Endothelial cell of umbilical vein (primary cell): ENCODE measurements at regions not wholly inside any gene's neighbourhood (a gene's known extent, or its start where the extent isn't known, plus 50 kb on each side); places are given as distances from the start of the nearest gene placed in this dataset.

Experiments used
- BruUV-seq: library from RNA; stranded (reverse); fragments of 400-500 nt; replicated peaks from 2 replicates; lab custom pipeline; 2021; lab: Mats Ljungman, UMichigan
- CTCF ChIA-PET: fragments of 300-600, 350-600 bp; sonication (Branson Sonifier 250); formaldehyde crosslinking; loops from one replicate; lab custom pipeline; 2021; ENCODE audit warnings: antibody characterized with exemption, inconsistent platforms; lab: Charles Lee
- POLR2A ChIA-PET: fragments of 300-600, 350-600 bp; sonication (Branson Sonifier 250); formaldehyde crosslinking; loops from one replicate; lab custom pipeline; 2021; ENCODE audit warnings: antibody characterized with exemption, inconsistent platforms; lab: Charles Lee
- DNase-seq: peaks from one replicate; pipeline ENCODE4 v3.0.0-alpha.2; 2011; ENCODE audit warnings: low read depth, low spot score
- FAIRE-seq: peaks from 2 replicates; lab custom pipeline; 2011; peaks lifted over from hg19 to GRCh38; lab: Jason Lieb, UNC
- H2AFZ ChIP-seq: 2 replicates; pipeline ENCODE4 v1.6.0; 2012; ENCODE audit warnings: low read depth, low read length, control low read depth, inconsistent platforms
- H3K27ac ChIP-seq: 2 replicates; pipeline ENCODE4 v1.5.1; 2011; ENCODE audit warnings: low read depth, mild to moderate bottlenecking, control low read depth, low read length, moderate library complexity; ENCODE audit not compliant: insufficient read depth
- H3K27me3 ChIP-seq, 2 experiments: 2 replicates each; pipeline versions ENCODE4 v1.6.0 to v1.6.1; 2011; ENCODE audit warnings: low read length in 2 of 2, mixed read lengths in 1 of 2; ENCODE audit not compliant: control insufficient read depth in 2 of 2, insufficient read depth in 2 of 2
- H3K36me3 ChIP-seq, 2 experiments: 2 replicates in 1 of 2; 3 replicates in 1 of 2; pipeline ENCODE4 v1.5.1; 2011; ENCODE audit warnings: low read length in 2 of 2, mild to moderate bottlenecking in 1 of 2, moderate library complexity in 1 of 2; ENCODE audit not compliant: control insufficient read depth in 2 of 2, insufficient read depth in 2 of 2; ENCODE audit errors: extremely low read depth in 1 of 2
- H3K4me1 ChIP-seq: 3 replicates; pipeline ENCODE4 v1.5.1; 2011; ENCODE audit warnings: mild to moderate bottlenecking, low read length; ENCODE audit not compliant: control insufficient read depth, insufficient read depth; ENCODE audit errors: extremely low read depth
- H3K4me2 ChIP-seq: 2 replicates; pipeline ENCODE4 v1.6.1; 2011; ENCODE audit warnings: low read length, control low read depth, mixed read lengths; ENCODE audit not compliant: insufficient read depth
- H3K4me3 ChIP-seq, 3 experiments: fragments of 200-600 bp in 1 of 3; sonication (generic), shearing (Covaris generic) in 1 of 3; replicated peaks in 1 of 3; 2 replicates each; pipeline ENCODE4 v1.5.1; 2011 to 2016; ENCODE audit warnings: control low read depth in 3 of 3, low read length in 3 of 3, mild to moderate bottlenecking in 2 of 3, inconsistent platforms in 1 of 3, low read depth in 1 of 3, moderate library complexity in 1 of 3; ENCODE audit not compliant: insufficient read depth in 1 of 3
- H3K79me2 ChIP-seq: 2 replicates; pipeline ENCODE4 v1.6.0; 2012; ENCODE audit warnings: low read length, inconsistent platforms; ENCODE audit not compliant: control insufficient read depth, insufficient read depth
- H3K9ac ChIP-seq: replicated peaks from 2 replicates; pipeline ENCODE3; 2011; ENCODE audit warnings: low read length, control low read depth; ENCODE audit not compliant: insufficient read depth; ENCODE audit errors: extremely low read depth
- H3K9me1 ChIP-seq: replicated peaks from 3 replicates; pipeline ENCODE4 v1.6.0; 2011; ENCODE audit warnings: mild to moderate bottlenecking, low read length; ENCODE audit not compliant: control insufficient read depth, insufficient read depth; ENCODE audit errors: extremely low read depth
- H3K9me3 ChIP-seq: replicated peaks from 2 replicates; pipeline ENCODE4 v1.5.1; 2012; ENCODE audit warnings: low read length, inconsistent platforms; ENCODE audit not compliant: control insufficient read depth, insufficient read depth
- H4K20me1 ChIP-seq: replicated peaks from 2 replicates; pipeline ENCODE3; 2011; ENCODE audit warnings: mild to moderate bottlenecking, low read length; ENCODE audit not compliant: control insufficient read depth, insufficient read depth; ENCODE audit errors: extremely low read depth
- CTCF ChIP-seq, 2 donors: IDR thresholded peaks; 1 replicate in 1 of 2; 2 replicates in 1 of 2; pipeline ENCODE4 v1.5.1; 2011; ENCODE audit warnings: low read length in 2 of 2, mild to moderate bottlenecking in 2 of 2, moderate library complexity in 2 of 2, control low read depth in 1 of 2, inconsistent platforms in 1 of 2, low read depth in 1 of 2; ENCODE audit not compliant: insufficient read depth in 1 of 2; ENCODE audit errors: extremely low read depth in 1 of 2
- EZH2 ChIP-seq: IDR thresholded peaks from 2 replicates; pipeline ENCODE4 v1.6.1; 2012; ENCODE audit warnings: borderline replicate concordance, low read depth, mild to moderate bottlenecking, moderate library complexity, low read length, inconsistent platforms; ENCODE audit not compliant: severe bottlenecking
- FOS ChIP-seq: IDR thresholded peaks from 2 replicates; pipeline ENCODE4 v1.6.1; 2011; ENCODE audit warnings: mild to moderate bottlenecking, low read length, moderate library complexity, borderline replicate concordance; ENCODE audit not compliant: insufficient read depth
- GATA2 ChIP-seq: IDR thresholded peaks from 2 replicates; pipeline ENCODE4 v1.7.0; 2011; ENCODE audit warnings: low read depth, mild to moderate bottlenecking, moderate library complexity, mixed read lengths, low read length; ENCODE audit not compliant: insufficient read length, insufficient read depth
- JUN ChIP-seq: IDR thresholded peaks from 2 replicates; pipeline ENCODE4 v1.6.1; 2011; ENCODE audit warnings: borderline replicate concordance, low read depth; ENCODE audit not compliant: insufficient read length, insufficient read depth
- MAX ChIP-seq: IDR thresholded peaks from 2 replicates; pipeline ENCODE4 v1.6.1; 2011; ENCODE audit not compliant: insufficient read depth, insufficient read length
- MYC ChIP-seq: IDR thresholded peaks from one replicate; pipeline ENCODE4 v1.6.1; 2011; ENCODE audit warnings: mild to moderate bottlenecking, low read depth, low read length
- POLR2A ChIP-seq: IDR thresholded peaks from 2 replicates; pipeline ENCODE4 v1.6.1; 2012; ENCODE audit warnings: low read depth, mild to moderate bottlenecking, control low read depth, low read length
- POLR2AphosphoS5 ChIP-seq: IDR thresholded peaks from 2 replicates; pipeline ENCODE4 v1.6.1; 2012; ENCODE audit warnings: low read depth, mild to moderate bottlenecking, control low read depth, low read length, moderate library complexity; ENCODE audit not compliant: insufficient read depth
- dilution Hi-C: fragments of 300-500 bp; cut with MboI; formaldehyde crosslinking; loops from one replicate; pipeline ENCODE4 v1.15.0; 2019; ENCODE audit warnings: low sequenced_read_pairs; ENCODE audit not compliant: extremely low pct_ligation_motif_present
- intact Hi-C: fragments of 100-400 bp; cut with micrococcal nuclease; formaldehyde crosslinking; loops from one replicate; pipeline ENCODE4 v1.10.0; 2022

GRCh38 chr5:16271851-16272250, 92.3 kb upstream of the MARCHF11 start:
- TF ChIP-seq POLR2A (no peak), JUN (no peak), FOS (no peak), EZH2 (no peak), CTCF (IDR thresholded peaks at IDR 0.05; ENCODE audit: extremely low read depth in 1 of 2, insufficient read depth in 1 of 2, low read depth in 1 of 2, low read length in 2 of 2) (no peak), POLR2AphosphoS5 (no peak), MYC (no peak), GATA2 (no peak), MAX (no peak)
- Histone ChIP-seq H3K36me3 (no peaks in the 10 kb centered on the region), H3K9me1 (no peaks in the 10 kb centered on the region), H3K9ac (no peak overlapping the region), H3K27ac (no peak overlapping the region), H4K20me1 (no peaks in the 10 kb centered on the region), H3K4me1 (no peaks in the 10 kb centered on the region), H3K4me3 (no peak overlapping the region), H3K27me3 (no peaks in the 10 kb centered on the region), H3K79me2 (no peaks in the 10 kb centered on the region), H3K9me3 (peaks cover 2% of the 10 kb centered on the region), H3K4me2 (no peak overlapping the region), H2AFZ (no peak overlapping the region)
- CTCF ChIA-PET, result no interaction called here
- intact Hi-C loops, result no loop called here
- dilution Hi-C loops, result no loop called here
- BruUV-seq, result no TSS peak
- POLR2A ChIA-PET, result no interaction called here
- DNase-seq, result no peak
- FAIRE-seq, result no peak
